IMR-90 (cell line): ENCODE measurements at regions not wholly inside any gene's neighbourhood (a gene's known extent, or its start where the extent isn't known, plus 50 kb on each side); places are given as distances from the start of the nearest gene placed in this dataset.

Experiments
- ATAC-seq: fragments of 200-7000 bp; cut with Tn5 transposase; 2 replicates; pipeline ENCODE4 v1.9.1; 2020; ENCODE audit warnings: low read depth, mild to moderate bottlenecking, moderate library complexity
- BruUV-seq: library from RNA; stranded (reverse); fragments of 400-500 nt; replicated peaks from 2 replicates; lab custom pipeline; 2021; lab: Mats Ljungman, UMichigan
- CTCF ChIA-PET: fragments of 300-600 bp; formaldehyde crosslinking; extraction: SDS; loops from one replicate; lab custom pipeline; 2021; ENCODE audit warnings: antibody characterized with exemption; lab: Yijun Ruan, JAX
- POLR2A ChIA-PET: fragments of 300-600 bp; sonication (Branson Sonifier 250); formaldehyde crosslinking; loops from one replicate; lab custom pipeline; 2022; ENCODE audit warnings: antibody characterized with exemption; ENCODE audit not compliant: unreplicated experiment; lab: Charles Lee
- DNase-seq: peaks from one replicate; pipeline ENCODE4 v3.0.0; 2013
- H2AFZ ChIP-seq: replicated peaks from 2 replicates; pipeline ENCODE3; 2013; ENCODE audit warnings: low read length, mild to moderate bottlenecking; ENCODE audit not compliant: poor library complexity
- H2AK5ac ChIP-seq: 2 replicates; pipeline ENCODE4 v1.6.1; 2013; ENCODE audit warnings: low read depth, low read length, inconsistent platforms
- H2AK9ac ChIP-seq: replicated peaks from 2 replicates; pipeline ENCODE3; 2013; ENCODE audit warnings: mild to moderate bottlenecking, low read depth, low read length, moderate library complexity; ENCODE audit not compliant: poor library complexity
- H2BK120ac ChIP-seq: 2 replicates; pipeline ENCODE4 v1.6.1; 2013; ENCODE audit warnings: low read depth, low read length, inconsistent platforms
- H2BK15ac ChIP-seq: 3 replicates; pipeline ENCODE4 v1.6.1; 2013; ENCODE audit warnings: low read depth, low read length, inconsistent platforms
- H2BK20ac ChIP-seq: 2 replicates; pipeline ENCODE4 v1.6.1; 2013; ENCODE audit warnings: low read depth, mild to moderate bottlenecking, inconsistent platforms, low read length, moderate library complexity
- H2BK5ac ChIP-seq: 2 replicates; pipeline ENCODE4 v1.6.1; 2013; ENCODE audit warnings: mild to moderate bottlenecking, low read depth, low read length, inconsistent platforms; ENCODE audit not compliant: poor library complexity, severe bottlenecking
- H3K14ac ChIP-seq: replicated peaks from 2 replicates; pipeline ENCODE4 v1.6.1; 2013; ENCODE audit warnings: low read depth, low read length, inconsistent platforms
- H3K18ac ChIP-seq: 2 replicates; pipeline ENCODE4 v1.6.1; 2013; ENCODE audit warnings: low read depth, low read length, control low read depth
- H3K23ac ChIP-seq: 2 replicates; pipeline ENCODE4 v1.6.1; 2013; ENCODE audit warnings: low read depth, low read length, inconsistent platforms
- H3K27ac ChIP-seq: 2 replicates; pipeline ENCODE4 v1.5.1; 2013; ENCODE audit warnings: mild to moderate bottlenecking, control low read depth, low read length; ENCODE audit not compliant: insufficient read depth
- H3K27me3 ChIP-seq: 2 replicates; pipeline ENCODE4 v1.6.1; 2013; ENCODE audit warnings: low read length; ENCODE audit not compliant: control insufficient read depth, insufficient read depth
- H3K36me3 ChIP-seq: 2 replicates; pipeline ENCODE4 v1.6.1; 2013; ENCODE audit warnings: low read length, mixed read lengths; ENCODE audit not compliant: control insufficient read depth, insufficient read depth
- H3K4ac ChIP-seq: 2 replicates; pipeline ENCODE4 v1.6.1; 2013; ENCODE audit warnings: low read depth, low read length, inconsistent platforms
- H3K4me1 ChIP-seq: 2 replicates; pipeline ENCODE4 v1.6.1; 2013; ENCODE audit warnings: low read length, mixed read lengths; ENCODE audit not compliant: control insufficient read depth, insufficient read depth
- H3K4me2 ChIP-seq: 2 replicates; pipeline ENCODE4 v1.6.1; 2013; ENCODE audit warnings: low read depth, mild to moderate bottlenecking, control low read depth, low read length, moderate library complexity
- H3K4me3 ChIP-seq: 2 replicates; pipeline ENCODE4 v1.5.1; 2013; ENCODE audit warnings: low read depth, mild to moderate bottlenecking, control low read depth, low read length, moderate library complexity; ENCODE audit not compliant: insufficient read depth
- H3K56ac ChIP-seq: 2 replicates; pipeline ENCODE4 v1.6.1; 2013; ENCODE audit warnings: low read length, inconsistent platforms; ENCODE audit not compliant: insufficient read depth; ENCODE audit errors: extremely low read depth
- H3K79me1 ChIP-seq, 2 experiments: 2 replicates each; pipeline ENCODE4 v1.6.1; 2013; ENCODE audit warnings: low read length in 2 of 2, inconsistent platforms in 1 of 2, low read depth in 1 of 2
- H3K9ac ChIP-seq: 2 replicates; pipeline ENCODE4 v1.6.1; 2013; ENCODE audit warnings: low read depth, low read length, control low read depth
- H3K9me1 ChIP-seq: 2 replicates; pipeline ENCODE4 v1.6.1; 2013; ENCODE audit warnings: low read length, inconsistent platforms; ENCODE audit not compliant: insufficient read depth
- H3K9me3 ChIP-seq: 2 replicates; pipeline ENCODE4 v1.6.1; 2013; ENCODE audit warnings: low read length; ENCODE audit not compliant: control insufficient read depth, insufficient read depth
- H4K20me1 ChIP-seq: 2 replicates; pipeline ENCODE4 v1.6.1; 2013; ENCODE audit warnings: low read length, inconsistent platforms; ENCODE audit not compliant: insufficient read depth
- H4K5ac ChIP-seq: 2 replicates; pipeline ENCODE4 v1.6.1; 2013; ENCODE audit warnings: mild to moderate bottlenecking, low read depth, low read length, control low read depth
- H4K8ac ChIP-seq, 2 experiments: 2 replicates each; pipeline ENCODE4 v1.6.1; 2013; ENCODE audit warnings: low read depth in 2 of 2, low read length in 2 of 2, control low read depth in 1 of 2, inconsistent platforms in 1 of 2
- H4K91ac ChIP-seq: 2 replicates; pipeline ENCODE4 v1.6.1; 2013; ENCODE audit warnings: low read depth, low read length, inconsistent platforms; ENCODE audit not compliant: insufficient read depth
- BHLHE40 ChIP-seq: fragments of 150-350 bp; IDR thresholded peaks from 2 replicates; pipeline ENCODE4 v1.6.1; 2016; ENCODE audit warnings: mild to moderate bottlenecking, low read depth, low read length
- CHD1 ChIP-seq: IDR thresholded peaks from 2 replicates; pipeline ENCODE4 v1.6.1; 2012; ENCODE audit warnings: low read depth, low read length, improper control_type of control experiment
- FOS ChIP-seq: fragments of 150-350 bp; IDR thresholded peaks from 2 replicates; pipeline ENCODE4 v1.6.1; 2016; ENCODE audit warnings: low read depth, low read length
- MAZ ChIP-seq: IDR thresholded peaks from 2 replicates; pipeline ENCODE4 v1.6.1; 2012; ENCODE audit warnings: low read depth, mild to moderate bottlenecking, low read length, improper control_type of control experiment, moderate library complexity, borderline replicate concordance
- MXI1 ChIP-seq: IDR thresholded peaks from 2 replicates; pipeline ENCODE4 v1.6.1; 2012; ENCODE audit warnings: low read depth, mild to moderate bottlenecking, low read length, moderate library complexity, borderline replicate concordance
- RAD21 ChIP-seq: IDR thresholded peaks from 2 replicates; pipeline ENCODE4 v1.6.1; 2012; ENCODE audit warnings: low read length, improper control_type of control experiment
- RCOR1 ChIP-seq: IDR thresholded peaks from 2 replicates; pipeline ENCODE4 v1.6.1; 2012; ENCODE audit warnings: mild to moderate bottlenecking, low read length, improper control_type of control experiment; ENCODE audit not compliant: insufficient replicate concordance
- WGBS, 2 experiments: methylation state at CpG; one replicate each; pipeline versions ENCODE4 v1.1.5 to v1.1.7; 2013; ENCODE audit warnings: missing lambda C conversion rate in 2 of 2; ENCODE audit not compliant: insufficient read length in 1 of 2; ENCODE audit errors: extremely low coverage in 2 of 2; 5-methylcytosine and 5-hydroxymethylcytosine counted together
- dilution Hi-C: fragments of 300-500 bp; cut with HindIII; formaldehyde crosslinking; loops from one replicate; pipeline ENCODE4 v1.14.3; 2018; ENCODE audit warnings: low sequenced_read_pairs; ENCODE audit not compliant: unreplicated experiment
- in situ Hi-C: fragments of 300-500 bp; cut with MboI; formaldehyde crosslinking; loops from 3 replicates; pipeline ENCODE4 v1.14.3; 2019; ENCODE audit warnings: low sequenced_read_pairs, inconsistent platforms, mixed read lengths
- intact Hi-C: fragments of 100-400 bp; cut with micrococcal nuclease; formaldehyde crosslinking; loops from 2 replicates; pipeline ENCODE4 v1.10.0; 2022
- TF ChIP-seq, protein P1 (sequence below): conservative IDR thresholded peaks from 2 replicates; pipeline ENCODE4 v1.5.1; 2012; ENCODE audit warnings: mild to moderate bottlenecking, low read depth, low read length, improper control_type of control experiment

DNA sequence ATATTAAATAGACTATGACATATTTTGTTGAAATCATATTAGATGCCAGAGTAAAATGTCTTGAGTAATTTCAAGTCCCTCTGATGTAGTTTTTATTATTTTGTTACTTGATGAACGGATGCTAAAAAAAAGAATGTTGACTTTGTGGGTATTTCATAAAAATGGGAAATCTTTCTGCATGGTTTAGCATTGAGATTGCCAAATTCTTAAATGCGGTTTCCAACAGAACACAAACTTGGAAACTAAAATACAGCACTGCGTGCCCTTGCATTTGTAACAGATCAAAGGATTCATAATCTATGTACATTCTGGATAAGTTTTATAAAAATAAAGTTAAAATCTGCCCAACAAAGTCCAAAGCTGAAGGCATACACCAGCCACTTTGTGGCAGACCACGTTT is 425.5 kb upstream of the DAB2 start:
- no peaks in the 10 kb centered on the region; the same call in none of the 2 replicates for H3K27me3 ChIP-seq
- H3K4ac ChIP-seq: no peak overlapping the region
- H2BK5ac ChIP-seq: no peak overlapping the region
- no peak overlapping the region for H3K56ac ChIP-seq
- no peak overlapping the region for H4K8ac ChIP-seq
- no peaks in the 10 kb centered on the region for H4K20me1 ChIP-seq
- ChIA-PET CTCF (no interaction called here), POLR2A (no interaction called here)
- no peak overlapping the region for H3K4me2 ChIP-seq
- H3K79me1 ChIP-seq: no peaks in the 10 kb centered on the region
- DNase-seq: no peak
- ATAC-seq: no peak
- intact Hi-C loops (no loop called here), in situ Hi-C loops (no loop called here), dilution Hi-C loops (no loop called here)
- no peak overlapping the region for H3K23ac ChIP-seq
- no CpG with 5 or more reads among the region's 4 CpGs for WGBS, 2 experiments
- BruUV-seq: no TSS peak
- no peak overlapping the region for H2AFZ ChIP-seq
- no peaks in the 10 kb centered on the region for H3K9me3 ChIP-seq
- no peak overlapping the region for H3K18ac ChIP-seq
- H3K14ac ChIP-seq: no peak overlapping the region
- no peak overlapping the region for H2AK5ac ChIP-seq
- H3K36me3 ChIP-seq: no peaks in the 10 kb centered on the region
- no peak overlapping the region for H2BK15ac ChIP-seq
- no peak overlapping the region for H4K91ac ChIP-seq
- no peaks in the 10 kb centered on the region for H3K4me1 ChIP-seq
- no peak for TF ChIP-seq BHLHE40
- no peak for TF ChIP-seq RCOR1
- TF ChIP-seq, protein P1, sequence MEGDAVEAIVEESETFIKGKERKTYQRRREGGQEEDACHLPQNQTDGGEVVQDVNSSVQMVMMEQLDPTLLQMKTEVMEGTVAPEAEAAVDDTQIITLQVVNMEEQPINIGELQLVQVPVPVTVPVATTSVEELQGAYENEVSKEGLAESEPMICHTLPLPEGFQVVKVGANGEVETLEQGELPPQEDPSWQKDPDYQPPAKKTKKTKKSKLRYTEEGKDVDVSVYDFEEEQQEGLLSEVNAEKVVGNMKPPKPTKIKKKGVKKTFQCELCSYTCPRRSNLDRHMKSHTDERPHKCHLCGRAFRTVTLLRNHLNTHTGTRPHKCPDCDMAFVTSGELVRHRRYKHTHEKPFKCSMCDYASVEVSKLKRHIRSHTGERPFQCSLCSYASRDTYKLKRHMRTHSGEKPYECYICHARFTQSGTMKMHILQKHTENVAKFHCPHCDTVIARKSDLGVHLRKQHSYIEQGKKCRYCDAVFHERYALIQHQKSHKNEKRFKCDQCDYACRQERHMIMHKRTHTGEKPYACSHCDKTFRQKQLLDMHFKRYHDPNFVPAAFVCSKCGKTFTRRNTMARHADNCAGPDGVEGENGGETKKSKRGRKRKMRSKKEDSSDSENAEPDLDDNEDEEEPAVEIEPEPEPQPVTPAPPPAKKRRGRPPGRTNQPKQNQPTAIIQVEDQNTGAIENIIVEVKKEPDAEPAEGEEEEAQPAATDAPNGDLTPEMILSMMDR: no peak
- no peak for TF ChIP-seq CHD1
- TF ChIP-seq FOS: no peak
- no peak for TF ChIP-seq RAD21
- no peak for TF ChIP-seq MAZ
- TF ChIP-seq MXI1: no peak
- H3K4me3 ChIP-seq: no peak overlapping the region
- no peak overlapping the region for H2BK20ac ChIP-seq
- no peak overlapping the region for H3K27ac ChIP-seq
- H3K9ac ChIP-seq: no peak overlapping the region
- H2AK9ac ChIP-seq: no peak overlapping the region
- H2BK120ac ChIP-seq: no peak overlapping the region
- H3K9me1 ChIP-seq: no peaks in the 10 kb centered on the region
- no peak overlapping the region for H4K5ac ChIP-seq
